ENCODE measurements at regions not wholly inside any gene's neighbourhood (a gene's known extent, or its start where the extent isn't known, plus 50 kb on each side); places are given as distances from the start of the nearest gene placed in this dataset.
A peak's percentile ranks its signal among the peaks of the same experiment; 100 is the strongest.

DNA sequence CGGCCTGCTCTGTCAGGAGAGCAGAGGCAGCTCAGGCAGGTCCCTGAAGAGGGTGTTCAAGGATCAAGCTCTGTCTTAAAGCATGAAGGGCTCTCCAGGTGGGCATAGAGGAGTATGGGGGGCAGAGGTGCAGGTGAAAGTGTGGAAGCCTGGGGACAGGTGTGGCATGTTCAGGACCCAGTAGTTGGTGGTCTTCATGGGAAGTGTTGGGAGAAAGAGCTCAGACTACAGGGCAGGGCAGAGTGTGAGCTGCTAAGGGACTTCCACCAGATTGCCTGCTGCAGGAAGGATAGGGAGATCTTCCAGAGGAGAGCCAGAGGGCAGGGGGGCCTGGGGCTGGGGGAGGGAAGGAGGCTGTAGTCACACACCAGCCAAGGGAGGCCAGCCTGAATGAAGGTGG, 156.5 kb upstream of the GDF10 start:
- no peak for DNase-seq (ENCODE audit: low spot score)

GRCh38 chr10:47144525-47144924, 155.5 kb upstream of the GDF10 start:
- no peak for DNase-seq (ENCODE audit: low spot score)

- DNase-seq (ENCODE audit: low spot score): no peak
Measured at GRCh38 chr10:47145290-47145934, 154.6 kb upstream of the GDF10 start.

- DNase-seq (ENCODE audit: low spot score): no peak
Measured at GRCh38 chr10:47146572-47146971, 153.4 kb upstream of the GDF10 start.

DNA sequence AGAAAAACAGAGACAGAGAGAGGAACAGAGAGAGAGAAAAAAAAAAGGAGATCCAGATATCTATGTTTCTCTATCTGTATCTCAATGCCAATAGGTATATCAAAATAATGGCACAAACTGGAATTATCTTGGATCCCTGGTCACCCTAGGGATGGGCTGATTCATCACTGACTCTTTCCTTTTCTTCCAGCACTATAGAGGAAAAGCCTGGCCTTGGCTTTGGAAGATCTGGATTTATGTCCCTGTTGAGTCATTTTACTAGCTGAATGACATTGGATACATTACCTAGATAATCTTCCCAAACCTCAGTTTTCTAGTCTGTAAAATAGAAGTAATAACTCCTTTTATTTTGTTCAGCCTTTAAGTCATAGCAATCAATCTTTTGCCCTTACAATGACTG, 152.8 kb upstream of the GDF10 start:
- DNase-seq (ENCODE audit: low spot score): no peak

GRCh38 chr10:47150581-47150980, 149.4 kb upstream of the GDF10 start:
- DNase-seq (ENCODE audit: low spot score): no peak

- DNase-seq (ENCODE audit: low spot score): no peak
Measured at GRCh38 chr10:47151920-47152319, 148.1 kb upstream of the GDF10 start.

- peak; percentile 35 for DNase-seq (ENCODE audit: low spot score)
Measured at GRCh38 chr10:47152861-47153349, 147.1 kb upstream of the GDF10 start.

GRCh38 chr10:47154762-47155161, 145.2 kb upstream of the GDF10 start:
- no peak for DNase-seq (ENCODE audit: low spot score)

DNA sequence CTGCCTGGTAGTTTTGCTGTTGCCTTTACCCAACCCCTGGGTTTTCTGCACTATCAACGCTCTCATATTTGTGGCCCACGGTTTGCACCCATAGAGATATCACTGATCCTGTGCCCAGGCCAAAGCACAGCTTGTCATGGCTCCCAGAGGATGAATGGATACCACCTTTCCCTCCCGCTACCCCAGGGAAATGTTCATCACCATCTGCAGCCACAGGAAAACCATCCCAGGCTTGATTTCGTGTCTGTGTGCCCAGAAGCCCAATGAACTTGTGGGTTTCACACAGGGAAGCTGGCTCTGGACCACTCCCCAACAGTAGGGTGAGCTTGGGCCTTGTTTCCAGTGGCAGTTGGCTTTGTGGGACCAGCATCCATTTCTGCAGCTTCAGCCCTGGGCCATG, 143.1 kb upstream of the GDF10 start:
- no peak for DNase-seq (ENCODE audit: low spot score)

GRCh38 chr10:47158116-47159071, 141.6 kb upstream of the GDF10 start:
- no peak for DNase-seq (ENCODE audit: low spot score)

- no peak for DNase-seq (ENCODE audit: low spot score)
Measured at GRCh38 chr10:47159361-47160260, 140.4 kb upstream of the GDF10 start.

DNA sequence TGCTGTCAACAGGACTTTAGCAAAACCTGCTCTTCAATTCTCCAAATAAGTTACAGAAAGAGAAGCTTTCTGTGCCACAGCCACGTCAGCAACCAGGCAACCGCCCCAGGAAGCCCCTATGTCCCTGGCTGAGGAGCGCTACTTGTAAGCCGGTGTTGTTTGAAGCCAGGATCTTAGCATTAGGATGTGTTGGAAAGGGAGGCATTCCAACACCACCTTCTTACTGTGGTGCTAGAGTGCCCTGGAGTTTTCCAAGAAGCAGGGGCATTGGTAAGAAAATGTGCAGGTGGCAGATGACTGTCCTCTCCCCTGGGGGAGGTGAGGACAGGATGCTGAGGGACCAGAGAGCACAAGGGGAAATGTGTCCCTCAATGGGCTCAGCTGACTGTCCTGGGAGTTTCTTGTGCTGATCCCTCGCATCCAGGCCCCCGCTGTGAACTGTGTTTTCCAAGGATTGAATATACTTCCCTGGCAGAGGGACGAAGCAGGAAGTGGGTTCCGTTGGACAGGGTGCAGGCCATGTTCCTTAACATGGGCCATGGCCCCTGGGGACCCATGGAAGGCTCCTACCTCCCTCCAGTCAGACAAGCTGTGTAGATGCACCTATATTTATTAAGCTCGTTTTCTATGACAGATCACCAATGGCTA, 139.6 kb upstream of the GDF10 start:
- DNase-seq (ENCODE audit: low spot score): no peak

DNA sequence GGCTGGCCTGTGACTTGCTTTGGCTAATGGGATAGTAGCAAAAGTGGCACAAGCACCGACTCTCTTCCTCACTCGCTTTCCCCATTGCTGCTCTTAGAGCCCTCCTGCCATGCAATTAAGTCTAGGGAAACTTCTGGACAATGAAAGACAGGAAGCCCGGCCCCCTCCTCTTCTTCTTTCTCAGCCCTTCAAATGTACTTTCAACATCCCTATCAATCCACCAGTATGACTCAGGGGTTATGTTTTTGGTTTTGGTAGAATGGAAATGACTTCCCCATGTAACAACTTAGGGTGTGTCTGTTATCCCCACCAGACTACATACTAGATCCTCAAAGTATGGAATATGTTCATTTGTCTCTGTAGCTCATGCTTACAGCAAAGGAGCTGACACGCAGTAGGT, 139.0 kb upstream of the GDF10 start:
- no peak for DNase-seq (ENCODE audit: low spot score)

GRCh38 chr10:47161465-47161864, 138.5 kb upstream of the GDF10 start:
- DNase-seq (ENCODE audit: low spot score): no peak

DNA sequence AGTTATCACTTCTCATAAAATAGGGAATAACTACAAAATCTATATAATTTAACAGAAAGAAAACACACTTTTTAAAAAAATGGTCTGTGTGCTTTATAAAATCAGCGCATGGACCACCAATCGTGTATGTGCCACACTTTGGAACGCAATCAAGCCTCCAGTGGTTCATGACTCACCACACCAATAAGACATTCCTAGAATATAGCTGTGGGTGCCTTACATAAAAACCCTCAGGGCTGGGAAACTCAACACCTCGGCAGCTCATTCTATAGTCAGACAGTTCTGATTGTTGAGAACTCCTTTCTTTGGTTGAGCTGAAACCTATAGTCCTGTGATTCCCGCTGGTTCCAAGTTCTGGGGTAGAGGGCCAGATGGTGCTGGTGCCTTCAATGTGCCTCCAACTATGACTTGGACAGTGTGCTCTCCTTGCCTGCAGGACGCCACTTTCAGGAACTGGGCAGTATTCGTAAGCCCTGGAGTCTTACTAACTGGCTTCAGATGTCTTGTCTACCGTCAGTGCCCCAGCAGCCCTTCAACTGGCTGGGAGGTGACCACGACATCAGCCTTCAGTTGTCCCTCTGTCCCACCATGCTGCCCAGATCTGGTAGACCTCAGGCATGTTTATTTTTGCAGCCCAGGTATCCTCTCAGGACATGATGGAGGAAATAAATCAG, 135.7 kb upstream of the GDF10 start:
- no peak for DNase-seq (ENCODE audit: low spot score)

DNA sequence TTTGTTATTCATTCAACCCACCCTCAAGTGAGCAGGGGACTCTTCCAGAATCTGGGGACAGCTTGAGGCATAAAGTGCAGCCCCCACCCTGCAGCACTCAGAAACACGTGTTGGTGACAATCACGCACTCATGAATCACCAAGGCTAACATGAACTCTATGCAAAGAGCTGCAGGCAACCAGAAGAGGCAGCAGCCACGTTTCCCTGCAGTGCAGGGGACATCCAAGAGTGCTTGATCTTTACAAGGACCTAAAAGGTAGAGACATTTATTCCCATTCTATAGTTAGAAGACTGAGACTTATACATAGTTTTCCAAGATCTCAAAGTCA, 135.2 kb upstream of the GDF10 start:
- no peak for DNase-seq (ENCODE audit: low spot score)

DNA sequence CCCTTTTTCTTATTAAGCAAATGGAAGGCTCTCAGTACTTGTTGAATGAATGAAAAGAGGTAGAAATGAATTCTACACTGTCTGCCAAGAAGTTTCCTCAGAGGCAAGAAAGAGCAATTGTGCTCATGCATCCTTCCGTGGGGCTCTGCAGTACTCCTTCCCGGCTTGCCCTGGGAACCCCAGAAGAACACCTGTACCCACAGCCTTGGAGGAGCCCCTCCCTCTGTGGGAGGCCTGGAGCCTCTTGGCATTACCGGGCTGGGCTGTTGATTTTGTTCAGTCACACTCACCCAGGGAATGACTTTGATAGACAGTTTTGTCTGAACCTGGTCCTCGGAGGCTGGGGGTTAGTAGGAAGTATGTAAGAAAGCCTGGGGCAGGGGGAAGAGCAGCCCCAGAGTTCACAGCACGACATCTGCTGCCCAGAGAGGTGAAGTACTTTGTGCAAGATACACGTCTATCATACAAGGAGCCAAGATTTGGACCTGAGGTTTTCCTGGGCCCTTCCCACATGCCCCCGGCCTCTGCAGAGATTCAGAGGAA, 134.8 kb upstream of the GDF10 start:
- no peak for DNase-seq (ENCODE audit: low spot score)

- peak; percentile 21 for DNase-seq (ENCODE audit: low spot score)
Measured at GRCh38 chr10:47165711-47166404, 134.1 kb upstream of the GDF10 start.

- no peak for DNase-seq (ENCODE audit: low spot score)
Measured at GRCh38 chr10:47166405-47166777, 133.6 kb upstream of the GDF10 start.
